ENCODE measurements at regions not wholly inside any gene's neighbourhood (a gene's known extent, or its start where the extent isn't known, plus 50 kb on each side); places are given as distances from the start of the nearest gene placed in this dataset.

DNA sequence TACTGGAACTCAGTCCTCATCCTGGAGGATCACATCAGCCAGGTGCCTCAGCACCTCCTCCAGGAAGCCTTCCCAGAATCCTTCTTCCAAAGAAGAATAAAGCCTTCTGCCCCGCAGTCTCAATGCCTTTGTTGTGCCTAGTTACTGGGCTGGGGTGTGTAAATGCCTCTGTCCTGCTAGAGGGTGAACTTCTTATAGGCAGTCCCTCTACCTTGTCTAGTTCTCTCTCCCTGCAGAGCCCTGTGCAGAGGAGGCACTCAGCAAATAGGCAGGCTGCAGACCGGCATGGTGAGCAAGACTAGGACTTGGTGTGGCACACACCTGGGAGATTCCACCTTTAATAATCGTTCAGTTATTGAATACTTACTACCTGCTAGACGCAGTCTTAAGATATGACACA lies 104.7 kb upstream of the PCBD1 start:
- Histone ChIP-seq H3K4me1 (ENCODE audit: control insufficient read depth, insufficient read depth, low read length) (no peaks in the 10 kb centered on the region), H4K91ac (ENCODE audit: insufficient read depth, low read depth, low read length) (no peak overlapping the region), H3K9me3 (ENCODE audit: control insufficient read depth, insufficient read depth, low read length) (no peaks in the 10 kb centered on the region), H4K8ac (ENCODE audit: low read depth in 2 of 2, low read length in 2 of 2) (no peak overlapping the region), H2AFZ (replicated peaks; ENCODE audit: low read length, poor library complexity) (no peak overlapping the region), H3K79me1 (ENCODE audit: low read depth in 1 of 2, low read length in 2 of 2) (no peaks in the 10 kb centered on the region), H3K14ac (replicated peaks; ENCODE audit: low read depth, low read length) (no peak overlapping the region), H4K5ac (ENCODE audit: low read depth, low read length) (no peak overlapping the region), H2AK5ac (ENCODE audit: low read depth, low read length) (no peak overlapping the region), H2BK15ac (ENCODE audit: low read depth, low read length) (no peak overlapping the region), H3K27me3 (ENCODE audit: control insufficient read depth, insufficient read depth, low read length) (peaks cover 33% of the 10 kb centered on the region), H3K4ac (ENCODE audit: low read depth, low read length) (no peak overlapping the region), H3K4me3 (ENCODE audit: insufficient read depth, low read depth, low read length) (no peak overlapping the region), H3K36me3 (ENCODE audit: control insufficient read depth, insufficient read depth, low read length) (no peaks in the 10 kb centered on the region), H4K20me1 (ENCODE audit: insufficient read depth, low read length) (no peaks in the 10 kb centered on the region), H3K27ac (ENCODE audit: insufficient read depth, low read length) (no peak overlapping the region), H3K23ac (ENCODE audit: low read depth, low read length) (no peak overlapping the region), H3K9me1 (ENCODE audit: insufficient read depth, low read length) (no peaks in the 10 kb centered on the region), H3K18ac (ENCODE audit: low read depth, low read length) (no peak overlapping the region), H2BK20ac (ENCODE audit: low read depth, low read length) (no peak overlapping the region), H3K56ac (ENCODE audit: extremely low read depth, insufficient read depth, low read length) (no peak overlapping the region), H3K4me2 (ENCODE audit: low read depth, low read length) (no peak overlapping the region), H2BK120ac (ENCODE audit: low read depth, low read length) (no peak overlapping the region), H2BK5ac (ENCODE audit: low read depth, low read length, poor library complexity, severe bottlenecking) (no peak overlapping the region), H3K9ac (ENCODE audit: low read depth, low read length) (no peak overlapping the region), H2AK9ac (replicated peaks; ENCODE audit: low read depth, low read length, poor library complexity) (no peak overlapping the region)
- intact Hi-C loops (cut with micrococcal nuclease), result no loop called here
- CTCF ChIA-PET, result no interaction called here
- WGBS, 2 experiments (ENCODE audit: extremely low coverage in 2 of 2, insufficient read length in 1 of 2), result no CpG with 5 or more reads among the region's 4 CpGs
- ATAC-seq (ENCODE audit: low read depth) (no peak), DNase-seq (no peak)
- BruUV-seq (replicated peaks), result no TSS peak
- in situ Hi-C loops (cut with MboI; ENCODE audit: low sequenced_read_pairs), result no loop called here
- POLR2A ChIA-PET (ENCODE audit: unreplicated experiment), result no interaction called here
- dilution Hi-C loops (cut with HindIII; ENCODE audit: low sequenced_read_pairs, unreplicated experiment), result no loop called here
- TF ChIP-seq CEBPB (IDR thresholded peaks at IDR 0.05; ENCODE audit: low read depth, low read length), result no peak
- TF ChIP-seq, protein P1, sequence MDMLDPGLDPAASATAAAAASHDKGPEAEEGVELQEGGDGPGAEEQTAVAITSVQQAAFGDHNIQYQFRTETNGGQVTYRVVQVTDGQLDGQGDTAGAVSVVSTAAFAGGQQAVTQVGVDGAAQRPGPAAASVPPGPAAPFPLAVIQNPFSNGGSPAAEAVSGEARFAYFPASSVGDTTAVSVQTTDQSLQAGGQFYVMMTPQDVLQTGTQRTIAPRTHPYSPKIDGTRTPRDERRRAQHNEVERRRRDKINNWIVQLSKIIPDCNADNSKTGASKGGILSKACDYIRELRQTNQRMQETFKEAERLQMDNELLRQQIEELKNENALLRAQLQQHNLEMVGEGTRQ (IDR thresholded peaks at IDR 0.05; ENCODE audit: low read depth, low read length), result no peak

All from IMR-90 (cell line).